SH-SY5Y (cell line): ENCODE measurements at regions not wholly inside any gene's neighbourhood (a gene's known extent, or its start where the extent isn't known, plus 50 kb on each side); places are given as distances from the start of the nearest gene placed in this dataset.

Experiments used
- GATA2 ChIP-seq: IDR thresholded peaks from 2 replicates; pipeline ENCODE4 v1.6.1; 2011; ENCODE audit warnings: mild to moderate bottlenecking, low read depth, low read length
- GATA3 ChIP-seq: IDR thresholded peaks from 2 replicates; pipeline ENCODE4 v1.6.1; 2011; ENCODE audit warnings: low read depth, mild to moderate bottlenecking, low read length, moderate library complexity

DNA sequence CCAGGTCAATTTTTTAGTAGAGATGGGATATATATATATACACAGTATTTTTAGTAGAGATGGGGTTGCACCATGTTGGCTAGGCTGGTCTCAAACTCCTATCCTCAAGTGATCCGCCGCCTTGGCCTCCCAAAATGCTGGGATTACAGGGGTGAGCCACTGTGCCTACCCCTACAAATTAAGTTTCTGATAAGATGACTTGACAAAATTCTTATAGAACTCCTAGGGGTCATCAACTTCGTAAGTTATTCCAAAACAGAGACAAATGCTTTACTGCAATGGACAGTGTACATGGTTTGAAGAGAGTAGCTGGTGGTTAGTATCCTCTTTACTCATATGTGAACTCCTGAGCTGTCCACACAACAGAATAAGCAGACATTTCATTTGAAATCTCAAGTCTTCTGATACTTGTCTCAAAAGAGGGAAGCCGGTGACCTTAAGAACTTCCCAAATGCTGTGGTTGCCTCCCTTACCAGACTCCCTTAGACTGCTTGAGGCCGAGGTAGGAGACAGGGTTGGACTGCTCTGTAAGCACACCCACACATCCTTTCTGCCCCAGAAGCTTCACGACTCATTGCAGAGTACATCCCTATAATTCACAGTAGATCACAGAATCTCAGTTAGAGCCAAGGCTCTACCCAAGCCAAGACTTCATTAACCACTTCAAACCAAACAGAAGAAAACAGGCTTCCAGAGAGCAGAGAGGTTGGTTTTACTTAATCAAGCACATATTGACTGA is 244.1 kb upstream of the IRF2BP2 start:
- TF ChIP-seq GATA3 (no peak), GATA2 (no peak)
